Right cardiac atrium (tissue), 5 donors: ENCODE measurements at regions not wholly inside any gene's neighbourhood (a gene's known extent, or its start where the extent isn't known, plus 50 kb on each side); places are given as distances from the start of the nearest gene placed in this dataset.

Experiments used
- ATAC-seq, 2 donors: fragments of 200-7000 bp; cut with Tn5 transposase; one replicate each; pipeline versions ENCODE4 v1.8.0 to v1.9.1; 2020; ENCODE audit warnings: moderate library complexity in 2 of 2, mild to moderate bottlenecking in 1 of 2
- DNase-seq, 3 donors: peaks; one replicate each; pipeline ENCODE4 v3.0.0-alpha.2; 2020
- H3K27ac ChIP-seq: one replicate; pipeline ENCODE4 v1.5.1; 2013; ENCODE audit warnings: mild to moderate bottlenecking, low read length, control low read depth, moderate library complexity
- H3K27me3 ChIP-seq: one replicate; pipeline ENCODE4 v1.6.1; 2013; ENCODE audit not compliant: control insufficient read depth, insufficient read depth
- H3K4me1 ChIP-seq: one replicate; pipeline ENCODE4 v1.6.1; 2013; ENCODE audit warnings: low read length; ENCODE audit not compliant: control insufficient read depth, insufficient read depth
- H3K4me3 ChIP-seq: one replicate; pipeline ENCODE4 v1.5.1; 2013; ENCODE audit warnings: low read length, control low read depth
- H3K9me3 ChIP-seq: one replicate; pipeline ENCODE4 v1.6.1; 2013; ENCODE audit warnings: low read length; ENCODE audit not compliant: control insufficient read depth
- WGBS: extraction: QIAGEN DNeasy Blood & Tissue Kit; methylation state at CpG from one replicate; pipeline ENCODE4 v1.1.7; 2013; 5-methylcytosine and 5-hydroxymethylcytosine counted together
- intact Hi-C, 4 donors: fragments of 100-400 bp; cut with DNase I; formaldehyde crosslinking; loops; one replicate each; pipeline versions ENCODE4 v1.11.0 to v1.14.0; 2022 to 2023
- donor health status: healthy with polysubstance abuse.
- donor health status: DM: no; HTN: yes; CAD: no.
- donor health status: DM: no; HTN: no; CAD: no.
- donor health status: DM: no; HTN: yes; CAD: no; lungs with severe emphysema.
- donor health status: DM: yes; HTN: yes; CAD: no.

DNA sequence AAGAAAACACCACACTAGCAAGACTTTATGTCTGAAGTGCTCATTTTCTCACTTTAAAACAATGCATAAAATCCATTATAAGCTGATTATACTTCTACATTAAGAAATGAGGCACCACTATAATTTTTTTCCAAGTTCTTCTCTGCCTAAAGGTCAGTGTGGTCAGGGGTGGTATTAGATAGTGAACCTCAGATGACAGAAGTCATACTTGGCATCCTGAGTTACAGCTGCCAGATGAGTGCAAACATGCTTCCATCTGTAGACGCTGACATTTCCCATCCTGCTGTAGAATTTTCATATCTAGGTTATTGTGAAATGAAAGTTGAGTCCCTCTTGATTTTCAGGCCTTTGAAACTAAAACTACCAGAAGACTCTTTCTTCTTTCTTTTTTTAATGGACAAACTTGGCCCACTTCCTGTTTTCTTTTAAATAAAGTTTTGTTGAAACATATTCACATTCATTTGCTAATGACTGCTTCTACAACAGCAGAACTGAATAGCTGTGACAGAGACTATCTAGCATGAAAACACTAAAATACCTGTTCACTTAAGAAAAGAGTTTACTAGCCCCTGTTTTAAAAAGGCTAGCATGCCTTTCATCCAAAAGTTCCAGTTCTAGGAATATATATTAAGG lies 900.8 kb downstream of the XPNPEP1 start:
- ATAC-seq = no peak
- WGBS = 52% methylated on average over 1 of the region's 1 CpG
- intact Hi-C loops = no loop called here

DNA sequence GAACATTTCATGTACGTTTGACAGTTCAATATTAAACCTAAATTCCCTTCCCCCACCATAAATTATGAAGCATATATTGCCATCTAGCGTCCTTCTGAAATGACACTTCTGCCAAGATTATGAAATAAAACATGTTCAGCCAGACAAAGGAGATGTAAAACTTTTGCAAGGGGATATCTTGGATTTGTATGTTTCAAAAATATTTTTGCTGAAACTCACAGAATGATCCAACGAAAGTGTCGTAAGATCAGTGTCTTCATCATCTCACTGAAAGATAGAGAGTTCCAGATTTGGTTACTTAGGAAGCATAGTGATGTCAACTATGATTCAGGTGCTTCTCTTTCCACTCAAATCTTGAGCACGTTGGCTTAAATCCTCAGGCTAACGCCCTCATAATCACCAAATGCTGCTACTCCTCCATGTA lies 904.3 kb downstream of the XPNPEP1 start:
- Histone ChIP-seq H3K9me3 (no peaks in the 10 kb centered on the region), H3K27ac (no peak overlapping the region), H3K4me1 (no peaks in the 10 kb centered on the region), H3K4me3 (no peak overlapping the region), H3K27me3 (no peaks in the 10 kb centered on the region)
- DNase-seq = no peak
- intact Hi-C loops = no loop called here
- ATAC-seq = no peak
- WGBS = 50% methylated on average over 6 of the region's 6 CpGs

More for the DNA sequence above, 900.8 kb downstream of the XPNPEP1 start:
- H3K27me3 ChIP-seq = no peaks in the 10 kb centered on the region
- no peaks in the 10 kb centered on the region for H3K9me3 ChIP-seq
- no peak for DNase-seq
- H3K4me1 ChIP-seq = no peaks in the 10 kb centered on the region
- no peak overlapping the region for H3K4me3 ChIP-seq
- H3K27ac ChIP-seq = no peak overlapping the region

DNA sequence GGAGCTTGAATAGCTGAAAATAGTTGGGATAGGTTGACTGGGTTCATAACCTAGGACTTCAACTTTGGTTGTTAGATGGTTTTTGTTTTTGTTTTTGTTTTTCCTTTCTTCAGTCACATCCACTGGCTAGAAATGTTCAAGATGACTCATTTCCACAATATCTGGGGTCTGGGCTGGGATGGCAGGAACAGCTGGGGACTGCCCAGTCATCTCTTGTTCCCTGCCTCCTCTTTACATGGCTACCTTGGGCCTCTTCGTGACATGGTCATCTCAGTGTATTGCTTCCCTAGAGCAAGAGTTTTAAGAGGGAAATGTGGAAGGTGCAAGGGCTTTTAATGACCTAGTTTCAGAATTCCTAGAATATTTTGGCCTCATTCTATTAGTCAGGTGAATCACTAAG lies 915.8 kb downstream of the XPNPEP1 start:
- Histone ChIP-seq H3K27ac (no peak overlapping the region), H3K9me3 (no peaks in the 10 kb centered on the region), H3K4me1 (no peaks in the 10 kb centered on the region), H3K27me3 (no peaks in the 10 kb centered on the region), H3K4me3 (no peak overlapping the region)
- 84% methylated on average over 1 of the region's 1 CpG for WGBS
- intact Hi-C loops = no loop called here
- DNase-seq (no peak), ATAC-seq (no peak)

DNA sequence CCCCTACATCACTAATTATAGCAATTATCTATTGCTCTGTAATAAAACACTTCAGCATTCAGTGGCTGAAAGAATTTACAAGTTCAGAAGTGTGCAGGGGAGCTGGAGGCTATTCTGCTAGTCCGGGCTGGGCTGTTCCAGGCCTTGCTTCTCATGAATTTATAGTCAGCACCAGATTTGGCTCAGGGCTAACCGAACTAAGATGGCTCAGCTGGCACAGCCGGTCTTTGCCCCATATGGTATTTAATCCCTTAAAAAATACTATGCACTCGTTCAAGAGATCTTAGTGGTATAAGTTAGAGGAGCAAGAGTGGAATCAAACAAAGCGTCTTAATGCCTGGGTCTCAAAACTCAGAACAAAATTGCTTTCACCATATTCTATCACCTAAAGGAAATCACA lies 932.9 kb downstream of the XPNPEP1 start:
- Histone ChIP-seq H3K4me3 (no peak overlapping the region), H3K4me1 (no peaks in the 10 kb centered on the region), H3K9me3 (no peaks in the 10 kb centered on the region), H3K27me3 (no peaks in the 10 kb centered on the region), H3K27ac (no peak overlapping the region)
- ATAC-seq (no peak), DNase-seq (no peak)
- 76% methylated on average over 5 of the region's 5 CpGs for WGBS
- intact Hi-C loops = no loop called here

DNA sequence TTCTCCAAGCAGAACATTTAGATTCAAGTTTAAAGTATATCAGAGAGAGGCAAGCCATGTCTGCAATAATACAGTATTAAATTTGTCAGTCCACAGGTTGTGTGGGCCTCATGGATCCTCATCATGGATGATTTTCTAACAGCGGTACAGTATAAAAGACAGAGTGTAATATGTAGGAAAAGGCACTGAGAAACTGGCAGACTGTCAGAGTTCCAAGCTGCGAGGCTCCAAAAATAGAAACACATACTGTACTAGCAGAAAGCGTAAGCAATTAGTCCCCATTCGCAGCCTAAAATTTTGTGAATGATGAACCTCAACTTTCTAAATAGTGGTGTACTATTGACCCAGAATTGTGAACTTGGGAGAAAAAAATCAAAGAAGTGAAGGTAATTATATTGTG lies 933.3 kb downstream of the XPNPEP1 start:
- Histone ChIP-seq H3K4me1 (no peaks in the 10 kb centered on the region), H3K9me3 (no peaks in the 10 kb centered on the region), H3K27me3 (no peaks in the 10 kb centered on the region), H3K4me3 (no peak overlapping the region), H3K27ac (no peak overlapping the region)
- WGBS = 35% methylated on average over 4 of the region's 4 CpGs
- ATAC-seq (no peak), DNase-seq (no peak)
- intact Hi-C loops = no loop called here

DNA sequence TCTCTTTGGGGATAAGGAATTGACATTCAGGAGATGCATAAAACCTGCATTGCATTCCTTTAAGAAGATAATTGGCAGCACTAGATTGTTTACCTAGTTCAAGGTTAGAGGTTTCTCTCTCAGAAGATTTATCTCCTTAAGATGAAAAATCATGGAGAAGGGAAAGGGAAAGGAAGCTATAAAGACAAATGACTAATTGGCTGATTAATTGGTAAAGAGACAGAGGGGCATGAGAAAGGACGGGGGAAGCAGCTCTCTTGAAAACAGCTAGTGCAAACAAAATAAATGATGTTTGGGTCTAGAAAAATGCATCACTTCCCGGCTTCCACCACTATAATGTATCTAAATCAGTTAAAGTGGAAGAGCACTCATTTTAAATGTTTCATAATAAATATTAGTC lies 941.2 kb downstream of the XPNPEP1 start:
- ATAC-seq = no peak
- Histone ChIP-seq H3K27ac (no peak overlapping the region), H3K4me1 (no peaks in the 10 kb centered on the region), H3K27me3 (no peaks in the 10 kb centered on the region), H3K9me3 (no peaks in the 10 kb centered on the region), H3K4me3 (no peak overlapping the region)
- 36% methylated on average over 2 of the region's 2 CpGs for WGBS
- intact Hi-C loops = no loop called here
- no peak for DNase-seq

DNA sequence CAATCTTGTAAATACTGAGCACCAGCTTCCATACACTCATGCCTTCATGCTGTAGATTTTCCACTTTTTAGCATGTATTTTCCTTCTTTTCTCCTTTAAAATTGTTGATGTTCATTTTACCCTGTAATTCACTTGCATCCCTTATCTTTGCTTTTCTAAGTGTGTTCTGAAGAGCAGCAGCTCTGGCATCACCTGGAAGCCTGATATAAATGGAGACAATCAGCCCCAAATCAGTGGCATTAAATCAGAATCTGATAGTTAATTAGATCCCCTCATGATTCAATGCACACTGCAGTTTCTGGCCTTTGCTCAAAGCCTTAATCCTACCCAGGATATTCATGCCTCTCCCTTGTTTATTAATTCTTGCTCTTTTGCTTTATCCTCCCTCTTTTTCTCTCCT lies 942.4 kb downstream of the XPNPEP1 start:
- no peak overlapping the region for H3K4me3 ChIP-seq
- no peak overlapping the region for H3K27ac ChIP-seq
- H3K9me3 ChIP-seq = no peaks in the 10 kb centered on the region
- DNase-seq = no peak
- H3K27me3 ChIP-seq = no peaks in the 10 kb centered on the region
- intact Hi-C loops = no loop called here
- no peaks in the 10 kb centered on the region for H3K4me1 ChIP-seq
- ATAC-seq = no peak

DNA sequence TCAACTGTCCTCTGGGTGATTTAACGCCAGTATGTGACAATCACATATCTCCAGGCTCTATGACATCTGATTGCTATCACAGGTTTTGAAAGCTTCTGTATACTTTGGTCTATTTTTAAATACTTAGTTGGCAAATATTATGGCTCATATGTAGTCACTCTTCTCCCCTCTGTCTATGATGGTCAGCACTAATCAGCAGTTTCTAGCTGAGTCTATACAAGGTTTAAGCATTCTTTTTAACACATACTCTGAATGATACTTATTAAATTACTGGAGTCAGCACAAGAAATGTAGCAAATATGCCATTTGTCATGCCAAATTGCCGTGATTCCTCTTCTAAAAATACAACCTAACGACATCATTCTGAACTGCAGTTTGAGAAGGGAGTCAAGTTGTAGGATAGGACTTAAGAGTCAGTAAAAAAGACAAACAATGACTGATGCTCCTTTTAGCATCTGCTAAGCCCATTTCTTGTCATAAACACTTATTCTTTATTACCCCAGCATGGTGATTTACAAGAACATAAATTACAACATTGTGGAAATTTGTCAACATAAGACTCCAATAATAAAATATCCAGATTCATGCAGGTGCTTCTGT lies 947.8 kb downstream of the XPNPEP1 start:
- Histone ChIP-seq H3K4me1 (no peaks in the 10 kb centered on the region), H3K4me3 (no peak overlapping the region), H3K27ac (no peak overlapping the region), H3K27me3 (no peaks in the 10 kb centered on the region), H3K9me3 (no peaks in the 10 kb centered on the region)
- DNase-seq (no peak), ATAC-seq (no peak)
- WGBS = 50% methylated on average over 3 of the region's 3 CpGs
- intact Hi-C loops = no loop called here

DNA sequence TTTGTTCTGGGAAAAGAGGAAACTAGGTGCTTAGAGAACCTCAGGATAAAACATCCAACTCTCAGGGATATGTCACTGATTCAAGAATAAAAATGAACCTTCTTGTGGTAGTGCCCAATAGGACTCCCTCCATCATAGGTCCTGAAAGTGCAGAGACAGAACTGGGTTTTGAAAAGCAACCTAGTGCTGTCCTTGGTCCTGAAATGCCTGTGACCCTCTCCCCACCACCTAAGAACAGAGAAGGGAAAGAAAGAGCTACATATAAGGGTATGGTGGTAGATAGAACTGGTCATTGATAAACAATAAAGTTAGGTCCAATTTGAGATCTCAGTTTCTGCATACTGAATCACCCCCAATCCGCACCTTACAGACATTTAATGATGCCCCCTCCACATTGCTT lies 953.3 kb downstream of the XPNPEP1 start:
- Histone ChIP-seq H3K27ac (no peak overlapping the region), H3K4me3 (no peak overlapping the region), H3K4me1 (no peaks in the 10 kb centered on the region), H3K27me3 (no peaks in the 10 kb centered on the region), H3K9me3 (no peaks in the 10 kb centered on the region)
- ATAC-seq (no peak), DNase-seq (no peak)
- WGBS = 43% methylated on average over 1 of the region's 1 CpG
- intact Hi-C loops = no loop called here

DNA sequence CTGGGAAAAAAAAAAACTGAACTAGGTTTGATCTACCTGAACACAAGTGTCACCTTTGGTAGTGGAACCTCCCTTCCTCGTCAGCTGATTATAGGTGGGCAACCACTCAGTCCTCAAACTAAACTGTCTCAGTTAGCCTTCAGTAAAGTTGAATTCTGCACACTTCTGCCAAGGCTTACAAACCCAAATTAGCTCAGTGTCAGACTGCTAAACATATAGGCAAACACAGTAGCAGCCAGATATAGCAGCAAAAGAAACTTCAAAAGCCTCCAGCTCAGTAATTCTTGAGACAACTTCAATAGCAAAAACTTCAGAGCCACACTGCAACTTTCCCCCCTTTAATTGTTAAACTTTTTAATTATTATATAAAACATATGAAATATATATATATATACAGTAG lies 956.9 kb downstream of the XPNPEP1 start:
- 78% methylated on average over 1 of the region's 1 CpG for WGBS
- H3K27me3 ChIP-seq = no peaks in the 10 kb centered on the region
- H3K9me3 ChIP-seq = no peaks in the 10 kb centered on the region
- DNase-seq (no peak), ATAC-seq (no peak)
- H3K27ac ChIP-seq = no peak overlapping the region
- no peak overlapping the region for H3K4me3 ChIP-seq
- intact Hi-C loops = no loop called here
- H3K4me1 ChIP-seq = no peaks in the 10 kb centered on the region

DNA sequence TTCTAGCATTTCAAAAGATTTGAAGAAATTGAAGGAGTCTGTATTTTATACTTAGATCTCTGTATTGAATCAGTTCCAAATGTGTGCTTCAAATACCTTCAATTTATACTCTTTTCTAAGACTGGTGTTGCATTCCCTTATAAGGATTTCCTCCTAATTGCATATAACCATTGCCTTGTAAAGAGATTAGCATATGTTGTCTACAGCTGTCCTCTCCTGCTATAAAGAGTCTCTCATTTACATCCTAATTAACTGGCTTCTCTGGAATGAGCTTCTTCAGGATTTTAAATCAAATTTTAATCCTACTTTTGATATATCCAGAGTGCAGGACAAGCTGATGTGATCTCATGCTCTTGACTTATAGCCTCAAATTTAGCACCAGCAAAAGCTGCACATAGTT lies 957.3 kb downstream of the XPNPEP1 start:
- Histone ChIP-seq H3K27me3 (no peaks in the 10 kb centered on the region), H3K27ac (no peak overlapping the region), H3K4me3 (no peak overlapping the region), H3K9me3 (no peaks in the 10 kb centered on the region), H3K4me1 (no peaks in the 10 kb centered on the region)
- intact Hi-C loops = no loop called here
- no peak for ATAC-seq
- DNase-seq = no peak

DNA sequence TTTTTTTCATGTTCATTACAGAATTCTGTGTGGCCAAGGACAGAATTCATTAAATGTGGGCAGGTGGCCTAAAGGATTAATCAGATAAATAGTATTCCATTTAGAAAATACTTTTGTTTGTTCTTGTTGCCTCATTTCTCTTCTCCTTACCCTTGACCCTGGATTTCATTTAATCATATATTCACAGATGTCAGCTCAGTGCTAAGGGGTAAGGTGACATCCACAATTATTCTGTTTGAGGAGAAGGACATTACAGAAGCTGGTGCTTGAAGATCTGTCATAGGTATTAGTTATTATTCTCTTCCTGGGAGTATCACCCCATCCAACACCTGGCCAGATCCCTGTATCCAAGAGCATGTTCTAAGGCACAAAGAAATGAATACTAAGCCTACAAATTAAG lies 961.1 kb downstream of the XPNPEP1 start:
- H3K27me3 ChIP-seq = no peaks in the 10 kb centered on the region
- DNase-seq (no peak), ATAC-seq (no peak)
- no peaks in the 10 kb centered on the region for H3K4me1 ChIP-seq
- H3K27ac ChIP-seq = no peak overlapping the region
- H3K4me3 ChIP-seq = no peak overlapping the region
- intact Hi-C loops = no loop called here
- no peaks in the 10 kb centered on the region for H3K9me3 ChIP-seq
